Panc1 (cell line): ENCODE measurements at regions not wholly inside any gene's neighbourhood (a gene's known extent, or its start where the extent isn't known, plus 50 kb on each side); places are given as distances from the start of the nearest gene placed in this dataset.

ENCODE experiments used
- ATAC-seq: fragments of 200-7000 bp; cut with Tn5 transposase; 2 replicates; pipeline ENCODE4 v1.9.1; 2020; ENCODE audit warnings: mild to moderate bottlenecking, moderate library complexity
- BruUV-seq: library from RNA; stranded (reverse); fragments of 400-500 nt; replicated peaks from 2 replicates; lab custom pipeline; 2021; lab: Mats Ljungman, UMichigan
- CTCF ChIA-PET: fragments of 300-600 bp; sonication (Branson Sonifier 250); formaldehyde crosslinking; loops from one replicate; lab custom pipeline; 2022; ENCODE audit warnings: antibody characterized with exemption; lab: Charles Lee
- POLR2A ChIA-PET: fragments of 300-600 bp; sonication (Branson Sonifier 250); formaldehyde crosslinking; loops from one replicate; lab custom pipeline; 2022; ENCODE audit warnings: antibody characterized with exemption; lab: Charles Lee
- DNase-seq: peaks from one replicate; pipeline ENCODE4 v3.0.0-alpha.2; 2010; ENCODE audit warnings: low read depth, low spot score
- H3K27ac ChIP-seq: 2 replicates; pipeline ENCODE4 v1.5.1; 2011; ENCODE audit warnings: mild to moderate bottlenecking, low read length, inconsistent platforms
- H3K27me3 ChIP-seq: fragments of 200-500 bp; sonication (Bioruptor generic); 2 replicates; pipeline ENCODE4 v1.6.0; 2014; ENCODE audit warnings: low read length, inconsistent platforms; ENCODE audit not compliant: control insufficient read depth, insufficient read depth
- H3K36me3 ChIP-seq: fragments of 200-500 bp; sonication (Bioruptor generic); 2 replicates; pipeline ENCODE4 v1.5.1; 2014; ENCODE audit warnings: inconsistent platforms, mild to moderate bottlenecking, low read length, moderate library complexity; ENCODE audit not compliant: control insufficient read depth, insufficient read depth
- H3K4me1 ChIP-seq: 2 replicates; pipeline ENCODE4 v1.5.1; 2011; ENCODE audit warnings: inconsistent platforms, mild to moderate bottlenecking, low read length, moderate library complexity; ENCODE audit not compliant: control insufficient read depth, insufficient read depth
- H3K4me3 ChIP-seq, 2 experiments: 2 replicates each; pipeline ENCODE4 v1.5.1; 2011 to 2012; ENCODE audit warnings: low read depth in 2 of 2, low read length in 2 of 2, mild to moderate bottlenecking in 2 of 2, inconsistent platforms in 1 of 2, moderate library complexity in 1 of 2
- H3K9me3 ChIP-seq: fragments of 200-500 bp; sonication (Bioruptor generic); 2 replicates; pipeline ENCODE4 v1.5.1; 2014; ENCODE audit warnings: low read depth, mild to moderate bottlenecking, inconsistent platforms, low read length, moderate library complexity; ENCODE audit not compliant: control insufficient read depth, insufficient read depth
- POLR2AphosphoS5 ChIP-seq: IDR thresholded peaks from 2 replicates; pipeline ENCODE4 v1.6.1; 2012; ENCODE audit warnings: mild to moderate bottlenecking, low read depth, low read length, moderate library complexity
- SIN3A ChIP-seq: IDR thresholded peaks from 2 replicates; pipeline ENCODE4 v1.6.1; 2012; ENCODE audit warnings: low read depth, mild to moderate bottlenecking, low read length, moderate library complexity, borderline replicate concordance; ENCODE audit not compliant: insufficient read depth
- TCF7L2 ChIP-seq: IDR thresholded peaks from 2 replicates; pipeline ENCODE4 v1.6.1; 2011; ENCODE audit warnings: mild to moderate bottlenecking, low read depth, low read length, inconsistent platforms
- in situ Hi-C: cut with HindIII; loops from 2 replicates; pipeline ENCODE4 v1.10.0; 2016; ENCODE audit warnings: low sequenced_read_pairs, low pct_unique_long_range_greater_than_20kb
- intact Hi-C: fragments of 100-400 bp; cut with micrococcal nuclease; formaldehyde crosslinking; loops from one replicate; pipeline ENCODE4 v1.10.0; 2022; ENCODE audit not compliant: unreplicated experiment
- TF ChIP-seq, protein P1 (sequence below): fragments of 450-650 bp; IDR thresholded peaks from 2 replicates; pipeline ENCODE4 v1.5.1; 2017; ENCODE audit warnings: mild to moderate bottlenecking
- TF ChIP-seq, protein P2 (sequence below), 2 experiments: IDR thresholded peaks; 2 replicates each; pipeline ENCODE4 v1.6.1; 2011 to 2012; ENCODE audit warnings: low read depth in 2 of 2, control low read depth in 1 of 2, low read length in 1 of 2, mild to moderate bottlenecking in 1 of 2, moderate library complexity in 1 of 2; ENCODE audit not compliant: insufficient read depth in 1 of 2

DNA sequence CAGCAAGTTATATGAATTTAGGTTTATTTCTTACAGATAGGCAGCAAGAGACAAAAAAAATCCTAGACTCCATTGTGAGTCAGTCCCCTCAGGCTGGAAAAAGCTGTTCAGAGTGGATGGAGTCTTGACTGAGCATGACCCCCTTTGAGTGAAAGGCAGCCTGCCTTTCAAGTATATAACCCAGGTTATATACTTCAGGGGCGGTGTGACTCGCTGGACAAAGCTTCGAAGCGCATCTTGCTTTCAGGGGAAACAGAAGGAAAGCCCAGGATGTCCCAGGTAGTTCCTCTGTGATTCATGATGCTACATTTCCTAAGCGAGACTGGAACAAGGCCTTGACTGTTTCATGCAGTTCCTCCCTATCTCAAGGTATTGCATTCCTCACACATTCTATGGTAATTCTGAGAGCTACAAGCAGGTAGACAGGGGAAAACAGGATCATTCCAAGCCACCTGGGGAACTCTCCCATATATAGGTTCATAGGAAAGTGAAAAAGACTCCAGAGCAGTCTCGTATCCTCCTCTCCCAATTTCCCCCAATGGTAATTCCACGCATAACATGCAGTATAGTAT, 1244.1 kb upstream of the CDH6 start:
- Histone ChIP-seq H3K27me3 (no peaks in the 10 kb centered on the region), H3K4me1 (no peaks in the 10 kb centered on the region), H3K27ac (no peak overlapping the region), H3K36me3 (no peaks in the 10 kb centered on the region), H3K4me3 (no peak overlapping the region), H3K9me3 (no peaks in the 10 kb centered on the region)
- ATAC-seq = no peak
- intact Hi-C loops = no loop called here
- POLR2A ChIA-PET = no interaction called here
- DNase-seq = no peak
- in situ Hi-C loops = no loop called here
- CTCF ChIA-PET = interaction anchor here (0.6 kb wide), 1 partner anchor 172 kb away, joined by 3 read pairs; no protein-coding TSS in a partner anchor
- no TSS peak for BruUV-seq
- TF ChIP-seq SIN3A = no peak
- TF ChIP-seq, protein P1, sequence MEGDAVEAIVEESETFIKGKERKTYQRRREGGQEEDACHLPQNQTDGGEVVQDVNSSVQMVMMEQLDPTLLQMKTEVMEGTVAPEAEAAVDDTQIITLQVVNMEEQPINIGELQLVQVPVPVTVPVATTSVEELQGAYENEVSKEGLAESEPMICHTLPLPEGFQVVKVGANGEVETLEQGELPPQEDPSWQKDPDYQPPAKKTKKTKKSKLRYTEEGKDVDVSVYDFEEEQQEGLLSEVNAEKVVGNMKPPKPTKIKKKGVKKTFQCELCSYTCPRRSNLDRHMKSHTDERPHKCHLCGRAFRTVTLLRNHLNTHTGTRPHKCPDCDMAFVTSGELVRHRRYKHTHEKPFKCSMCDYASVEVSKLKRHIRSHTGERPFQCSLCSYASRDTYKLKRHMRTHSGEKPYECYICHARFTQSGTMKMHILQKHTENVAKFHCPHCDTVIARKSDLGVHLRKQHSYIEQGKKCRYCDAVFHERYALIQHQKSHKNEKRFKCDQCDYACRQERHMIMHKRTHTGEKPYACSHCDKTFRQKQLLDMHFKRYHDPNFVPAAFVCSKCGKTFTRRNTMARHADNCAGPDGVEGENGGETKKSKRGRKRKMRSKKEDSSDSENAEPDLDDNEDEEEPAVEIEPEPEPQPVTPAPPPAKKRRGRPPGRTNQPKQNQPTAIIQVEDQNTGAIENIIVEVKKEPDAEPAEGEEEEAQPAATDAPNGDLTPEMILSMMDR = no peak
- TF ChIP-seq, protein P2, sequence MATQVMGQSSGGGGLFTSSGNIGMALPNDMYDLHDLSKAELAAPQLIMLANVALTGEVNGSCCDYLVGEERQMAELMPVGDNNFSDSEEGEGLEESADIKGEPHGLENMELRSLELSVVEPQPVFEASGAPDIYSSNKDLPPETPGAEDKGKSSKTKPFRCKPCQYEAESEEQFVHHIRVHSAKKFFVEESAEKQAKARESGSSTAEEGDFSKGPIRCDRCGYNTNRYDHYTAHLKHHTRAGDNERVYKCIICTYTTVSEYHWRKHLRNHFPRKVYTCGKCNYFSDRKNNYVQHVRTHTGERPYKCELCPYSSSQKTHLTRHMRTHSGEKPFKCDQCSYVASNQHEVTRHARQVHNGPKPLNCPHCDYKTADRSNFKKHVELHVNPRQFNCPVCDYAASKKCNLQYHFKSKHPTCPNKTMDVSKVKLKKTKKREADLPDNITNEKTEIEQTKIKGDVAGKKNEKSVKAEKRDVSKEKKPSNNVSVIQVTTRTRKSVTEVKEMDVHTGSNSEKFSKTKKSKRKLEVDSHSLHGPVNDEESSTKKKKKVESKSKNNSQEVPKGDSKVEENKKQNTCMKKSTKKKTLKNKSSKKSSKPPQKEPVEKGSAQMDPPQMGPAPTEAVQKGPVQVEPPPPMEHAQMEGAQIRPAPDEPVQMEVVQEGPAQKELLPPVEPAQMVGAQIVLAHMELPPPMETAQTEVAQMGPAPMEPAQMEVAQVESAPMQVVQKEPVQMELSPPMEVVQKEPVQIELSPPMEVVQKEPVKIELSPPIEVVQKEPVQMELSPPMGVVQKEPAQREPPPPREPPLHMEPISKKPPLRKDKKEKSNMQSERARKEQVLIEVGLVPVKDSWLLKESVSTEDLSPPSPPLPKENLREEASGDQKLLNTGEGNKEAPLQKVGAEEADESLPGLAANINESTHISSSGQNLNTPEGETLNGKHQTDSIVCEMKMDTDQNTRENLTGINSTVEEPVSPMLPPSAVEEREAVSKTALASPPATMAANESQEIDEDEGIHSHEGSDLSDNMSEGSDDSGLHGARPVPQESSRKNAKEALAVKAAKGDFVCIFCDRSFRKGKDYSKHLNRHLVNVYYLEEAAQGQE (IDR thresholded peaks at IDR 0.05; ENCODE audit: insufficient read depth in 1 of 2, low read depth in 2 of 2, low read length in 1 of 2) = no peak
- no peak for TF ChIP-seq POLR2AphosphoS5
- TF ChIP-seq TCF7L2 = no peak

DNA sequence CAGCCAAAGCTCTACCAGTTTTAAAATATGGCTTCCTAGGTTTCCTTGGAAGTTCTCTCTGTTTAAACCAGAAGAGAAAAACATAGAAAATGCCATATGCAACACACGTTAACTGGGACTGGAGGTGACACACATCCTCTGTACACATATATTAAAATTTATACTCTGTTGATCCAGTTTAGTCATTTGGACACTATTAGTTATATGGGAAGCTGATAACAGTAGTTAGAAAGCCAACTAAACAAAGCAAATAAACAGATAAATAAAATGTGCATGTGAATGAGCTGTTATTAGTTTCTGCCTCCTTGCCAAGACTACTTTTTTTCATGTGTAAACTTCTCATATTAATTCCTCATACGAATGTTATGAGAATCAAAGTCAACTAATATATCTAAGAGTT, 1249.2 kb upstream of the CDH6 start:
- Histone ChIP-seq H3K27ac (no peak overlapping the region), H3K36me3 (no peaks in the 10 kb centered on the region), H3K4me3 (no peak overlapping the region), H3K4me1 (no peaks in the 10 kb centered on the region), H3K9me3 (no peaks in the 10 kb centered on the region), H3K27me3 (no peaks in the 10 kb centered on the region)
- DNase-seq (no peak), ATAC-seq (no peak)
- intact Hi-C loops = no loop called here
- CTCF ChIA-PET = no interaction called here
- in situ Hi-C loops = no loop called here
- TF ChIP-seq, protein P1 = no peak
- TF ChIP-seq TCF7L2 = no peak
- TF ChIP-seq POLR2AphosphoS5 = no peak
- TF ChIP-seq SIN3A = no peak
- TF ChIP-seq, protein P2 (IDR thresholded peaks at IDR 0.05; ENCODE audit: insufficient read depth in 1 of 2, low read depth in 2 of 2, low read length in 1 of 2) = no peak
- POLR2A ChIA-PET = no interaction called here
- BruUV-seq = no TSS peak
